NT2/D1 (cell line): ENCODE measurements at regions not wholly inside any gene's neighbourhood (a gene's known extent, or its start where the extent isn't known, plus 50 kb on each side); places are given as distances from the start of the nearest gene placed in this dataset.

Source experiments
- DNase-seq: peaks from one replicate; pipeline ENCODE4 v3.0.0-alpha.2; 2011; ENCODE audit warnings: low read depth, low spot score
- H3K27me3 ChIP-seq: 2 replicates; pipeline ENCODE4 v1.6.0; 2011; ENCODE audit warnings: mild to moderate bottlenecking; ENCODE audit not compliant: insufficient read length, insufficient read depth
- H3K36me3 ChIP-seq: 2 replicates; pipeline ENCODE4 v1.6.1; 2011; ENCODE audit warnings: mild to moderate bottlenecking, low read length, mixed read lengths; ENCODE audit not compliant: insufficient read depth, insufficient read length
- H3K4me1 ChIP-seq: 2 replicates; pipeline ENCODE4 v1.5.1; 2011; ENCODE audit not compliant: insufficient read depth, insufficient read length
- H3K4me3 ChIP-seq: 2 replicates; pipeline ENCODE4 v1.5.1; 2011; ENCODE audit warnings: low read depth; ENCODE audit not compliant: insufficient read length
- H3K9ac ChIP-seq: 2 replicates; pipeline ENCODE4 v1.6.0; 2011; ENCODE audit warnings: low read depth; ENCODE audit not compliant: insufficient read length
- H3K9me3 ChIP-seq: 2 replicates; pipeline ENCODE4 v1.5.1; 2011; ENCODE audit warnings: mild to moderate bottlenecking, low read length; ENCODE audit not compliant: insufficient read depth
- SUZ12 ChIP-seq: IDR thresholded peaks from 2 replicates; pipeline ENCODE4 v1.6.1; 2011; ENCODE audit not compliant: insufficient read length, insufficient read depth; ENCODE audit errors: extremely low read depth
- YY1 ChIP-seq: IDR thresholded peaks from 2 replicates; pipeline ENCODE4 v1.6.1; 2011; ENCODE audit not compliant: insufficient read length, insufficient read depth
- ZNF274 ChIP-seq: IDR thresholded peaks from 2 replicates; pipeline ENCODE4 v1.6.1; 2011; ENCODE audit warnings: mild to moderate bottlenecking, low read depth, low read length

GRCh38 chr5:124050120-124050770 lies 538.3 kb downstream of the CSNK1G3 start:
- no peaks in the 10 kb centered on the region for H3K27me3 ChIP-seq
- H3K36me3 ChIP-seq: no peaks in the 10 kb centered on the region
- no peak overlapping the region for H3K4me3 ChIP-seq
- TF ChIP-seq SUZ12 (no peak), ZNF274 (no peak), YY1 (no peak)
- H3K4me1 ChIP-seq: no peaks in the 10 kb centered on the region
- no peak overlapping the region for H3K9ac ChIP-seq
- no peaks in the 10 kb centered on the region for H3K9me3 ChIP-seq
- DNase-seq: no peak

- H3K4me3 ChIP-seq: no peak overlapping the region
- TF ChIP-seq YY1 (no peak), ZNF274 (no peak), SUZ12 (no peak)
Observed at GRCh38 chr5:124045412-124045811, 533.4 kb downstream of the CSNK1G3 start.

GRCh38 chr5:124044613-124045012 lies 532.6 kb downstream of the CSNK1G3 start:
- Histone ChIP-seq H3K9me3 (peaks cover 15% of the 10 kb centered on the region), H3K4me1 (no peaks in the 10 kb centered on the region), H3K9ac (no peak overlapping the region), H3K36me3 (no peaks in the 10 kb centered on the region), H3K4me3 (no peak overlapping the region), H3K27me3 (no peaks in the 10 kb centered on the region)
- DNase-seq: no peak
- no peak for TF ChIP-seq SUZ12
- TF ChIP-seq ZNF274: no peak
- TF ChIP-seq YY1: no peak

More at GRCh38 chr5:124045412-124045811, 533.4 kb downstream of the CSNK1G3 start:
- H3K9me3 ChIP-seq: peaks cover 15% of the 10 kb centered on the region
- H3K9ac ChIP-seq: no peak overlapping the region
- no peaks in the 10 kb centered on the region for H3K36me3 ChIP-seq
- H3K27me3 ChIP-seq: no peaks in the 10 kb centered on the region
- DNase-seq: no peak
- H3K4me1 ChIP-seq: no peaks in the 10 kb centered on the region

GRCh38 chr5:124043456-124043855 lies 531.5 kb downstream of the CSNK1G3 start:
- DNase-seq: peak; percentile 13
- Histone ChIP-seq H3K9ac (no peak overlapping the region), H3K4me3 (no peak overlapping the region), H3K36me3 (no peaks in the 10 kb centered on the region), H3K4me1 (no peaks in the 10 kb centered on the region), H3K9me3 (peaks cover 15% of the 10 kb centered on the region), H3K27me3 (no peaks in the 10 kb centered on the region)
- TF ChIP-seq SUZ12: no peak

GRCh38 chr5:124040799-124041198 lies 528.8 kb downstream of the CSNK1G3 start:
- no peak for DNase-seq
- H3K9me3 ChIP-seq: peaks cover 15% of the 10 kb centered on the region

GRCh38 chr5:124039410-124039809 lies 527.4 kb downstream of the CSNK1G3 start:
- Histone ChIP-seq H3K9me3 (peaks cover 12% of the 10 kb centered on the region; the same call in 1 of the 2 replicates), H3K4me3 (no peak overlapping the region), H3K27me3 (no peaks in the 10 kb centered on the region), H3K36me3 (no peaks in the 10 kb centered on the region), H3K4me1 (no peaks in the 10 kb centered on the region), H3K9ac (no peak overlapping the region)
- TF ChIP-seq SUZ12 (no peak), YY1 (no peak), ZNF274 (no peak)
- no peak for DNase-seq

More at GRCh38 chr5:124040799-124041198, 528.8 kb downstream of the CSNK1G3 start:
- Histone ChIP-seq H3K27me3 (no peaks in the 10 kb centered on the region), H3K4me3 (no peak overlapping the region), H3K36me3 (no peaks in the 10 kb centered on the region), H3K4me1 (no peaks in the 10 kb centered on the region), H3K9ac (no peak overlapping the region)
- TF ChIP-seq YY1: no peak
- TF ChIP-seq ZNF274: no peak
- no peak for TF ChIP-seq SUZ12

GRCh38 chr5:124036786-124037185 lies 524.8 kb downstream of the CSNK1G3 start:
- TF ChIP-seq ZNF274 (no peak), YY1 (no peak), SUZ12 (no peak)
- Histone ChIP-seq H3K27me3 (no peaks in the 10 kb centered on the region), H3K4me3 (no peak overlapping the region), H3K36me3 (no peaks in the 10 kb centered on the region), H3K9ac (no peak overlapping the region), H3K9me3 (no peaks in the 10 kb centered on the region), H3K4me1 (no peaks in the 10 kb centered on the region)
- no peak for DNase-seq
